Fibroblast of skin of left quadriceps (primary cell): ENCODE measurements at regions not wholly inside any gene's neighbourhood (a gene's known extent, or its start where the extent isn't known, plus 50 kb on each side); places are given as distances from the start of the nearest gene placed in this dataset.

ENCODE experiments used
- DNase-seq, 2 experiments: peaks; one replicate each; pipeline ENCODE4 v3.0.0-alpha.2; 2013; ENCODE audit warnings: low read depth in 2 of 2

DNA sequence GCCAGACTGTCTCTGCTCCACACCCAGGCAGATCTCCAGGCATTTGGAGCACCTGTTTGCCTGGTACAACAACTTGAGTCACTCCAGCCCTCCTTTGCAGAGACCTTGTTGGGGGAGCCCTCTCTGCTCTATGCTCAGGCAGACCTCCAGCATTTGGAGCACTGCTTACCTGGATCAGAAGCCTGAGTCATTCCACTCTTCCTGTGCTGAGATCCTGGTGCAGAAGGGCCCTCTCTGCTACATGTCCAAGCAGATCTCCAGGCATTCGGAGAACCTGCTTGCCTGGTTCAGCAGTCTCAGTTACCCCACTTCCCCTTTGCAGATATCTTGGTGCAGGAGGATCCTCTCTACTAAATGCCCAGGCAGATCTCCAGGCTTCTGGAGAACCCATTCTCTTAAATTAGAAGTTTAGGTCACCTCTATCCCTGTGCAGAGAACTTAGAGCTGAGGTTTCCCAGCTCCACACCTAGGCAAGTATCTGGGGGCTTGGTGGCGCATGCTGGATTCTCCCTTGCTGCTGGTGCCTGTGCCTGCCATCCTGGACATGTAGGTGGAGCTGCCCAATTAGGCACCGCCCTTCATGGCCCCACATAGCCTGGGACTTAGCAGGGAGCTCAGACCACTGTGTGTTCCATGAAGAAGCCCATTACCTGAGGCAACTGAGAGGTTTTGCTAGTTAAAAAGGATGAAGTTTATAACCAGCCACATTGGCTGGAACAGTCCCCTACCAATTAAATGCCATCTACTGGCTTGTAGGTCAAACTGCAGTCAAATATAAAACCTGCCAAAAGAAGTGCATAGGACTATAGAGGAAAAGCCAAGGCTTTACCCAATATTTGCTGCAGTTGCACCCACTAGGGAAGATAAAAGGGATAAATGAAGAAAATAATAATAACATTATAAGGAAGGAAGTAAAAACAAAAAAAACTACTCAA, 97.6 kb upstream of the SLITRK6 start:
- DNase-seq = no peak

GRCh38 chr13:85887406-85887805, 88.2 kb upstream of the SLITRK6 start:
- DNase-seq = no peak

GRCh38 chr13:85879014-85879413, 79.8 kb upstream of the SLITRK6 start:
- no peak for DNase-seq

- DNase-seq = no peak
Observed at GRCh38 chr13:85864963-85865530, 65.8 kb upstream of the SLITRK6 start.

DNA sequence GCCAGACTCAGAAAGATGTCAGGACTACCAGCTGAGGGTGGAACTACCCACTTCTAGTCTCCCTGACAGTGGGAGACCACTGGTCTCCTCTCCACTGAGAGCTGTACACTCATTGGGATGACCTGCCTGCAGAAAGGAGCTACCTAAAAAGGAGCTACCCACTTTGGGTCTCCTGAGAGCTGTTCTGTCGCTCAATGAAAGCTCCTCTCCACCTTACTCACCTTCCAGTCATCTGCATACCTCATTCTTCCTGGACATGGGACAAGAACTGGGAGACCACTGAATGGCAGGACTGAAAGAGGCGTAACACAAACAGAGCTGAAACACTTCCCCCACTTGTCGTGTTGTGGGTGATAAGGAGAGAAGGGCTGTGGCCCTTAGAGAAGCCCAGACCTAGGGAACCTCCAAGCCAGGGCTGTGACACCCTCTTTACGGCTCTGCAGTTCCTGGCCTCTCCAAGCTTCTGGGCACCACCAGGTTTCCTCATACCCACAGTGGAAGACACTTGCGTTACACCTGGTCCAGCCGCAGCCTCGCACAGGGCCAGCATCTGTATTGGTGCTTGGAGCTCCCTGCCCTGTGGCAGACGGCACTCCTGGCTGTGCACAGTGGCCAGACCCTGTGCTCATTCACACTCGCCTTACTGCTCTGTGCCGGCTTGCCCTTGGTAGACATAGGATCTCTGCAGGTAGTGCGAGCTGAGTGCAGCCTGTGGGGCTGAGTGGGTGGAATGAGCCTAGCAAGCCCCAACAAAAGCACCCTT, 54.9 kb upstream of the SLITRK6 start:
- no peak for DNase-seq

DNA sequence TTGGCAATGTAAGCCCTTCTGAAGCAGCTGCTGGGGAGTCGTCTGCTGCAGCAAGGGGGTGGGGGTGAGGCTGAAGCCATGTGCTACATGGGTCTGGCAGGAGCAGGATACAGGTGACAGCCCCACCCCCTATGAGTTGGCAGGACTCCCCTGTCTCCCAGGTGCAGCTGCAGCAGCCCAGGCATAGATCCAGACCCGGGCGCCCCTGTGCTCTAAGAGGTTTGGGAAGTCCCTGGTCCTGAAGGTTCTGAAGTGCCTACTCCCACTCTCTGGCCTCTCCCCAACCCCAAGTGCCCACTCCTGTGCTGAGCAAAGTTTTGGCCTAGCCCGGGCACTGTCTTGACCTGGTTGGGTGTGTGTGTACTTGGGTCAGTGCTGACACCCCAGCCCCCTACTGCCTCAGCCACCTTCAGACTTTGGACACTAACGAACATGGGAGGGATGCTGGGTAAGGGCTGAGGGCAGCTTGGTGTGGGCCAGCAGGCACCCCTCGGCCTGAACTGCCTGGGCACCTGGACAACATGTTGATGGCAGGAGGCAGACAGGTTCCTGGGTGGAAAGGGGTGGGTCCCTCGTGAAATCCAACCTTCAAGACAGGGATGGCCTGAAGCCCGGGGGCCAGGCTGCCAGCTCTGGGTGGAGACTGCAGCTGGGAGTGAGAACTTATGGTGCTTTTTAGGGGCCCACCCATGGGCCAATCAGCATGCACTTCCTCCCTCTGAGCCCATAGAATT, 54.1 kb upstream of the SLITRK6 start:
- DNase-seq = no peak
